ENCODE measurements at regions not wholly inside any gene's neighbourhood (a gene's known extent, or its start where the extent isn't known, plus 50 kb on each side); places are given as distances from the start of the nearest gene placed in this dataset.
"Not testable (repeated sequence)": the region's sequence is repeated elsewhere in the genome, so short reads cannot be mapped to it uniquely, and the experiment has no call there.

- DNase-seq (ENCODE audit: low read depth in 4 of 4, low spot score in 1 of 4), result no peak
Observed at GRCh38 chr21:22260274-22260673, 1262.1 kb downstream of the NCAM2 start.

- no peak for DNase-seq (ENCODE audit: low read depth in 4 of 4, low spot score in 1 of 4)
Observed at GRCh38 chr21:22263890-22264289, 1265.7 kb downstream of the NCAM2 start.

- no peak for DNase-seq (ENCODE audit: low read depth in 4 of 4, low spot score in 1 of 4)
Observed at GRCh38 chr21:22277341-22277740, 1279.1 kb downstream of the NCAM2 start.

GRCh38 chr21:22278366-22278765 lies 1280.2 kb downstream of the NCAM2 start:
- no peak for DNase-seq (ENCODE audit: low read depth in 4 of 4, low spot score in 1 of 4)

- no peak for DNase-seq (ENCODE audit: low read depth in 4 of 4, low spot score in 1 of 4)
Observed at GRCh38 chr21:22280851-22281250, 1282.6 kb downstream of the NCAM2 start.

- DNase-seq (ENCODE audit: low read depth in 4 of 4, low spot score in 1 of 4), result no peak
Observed at GRCh38 chr21:22288885-22289499, 1290.8 kb downstream of the NCAM2 start.

GRCh38 chr21:22292144-22292543 lies 1293.9 kb downstream of the NCAM2 start:
- no peak for DNase-seq (ENCODE audit: low read depth in 4 of 4, low spot score in 1 of 4)

GRCh38 chr21:22297575-22297974 lies 1299.4 kb downstream of the NCAM2 start:
- no peak for DNase-seq (ENCODE audit: low read depth in 4 of 4, low spot score in 1 of 4)

- DNase-seq (ENCODE audit: low read depth in 4 of 4, low spot score in 1 of 4), result no peak
Observed at GRCh38 chr21:22311741-22312462, 1313.7 kb downstream of the NCAM2 start.

- no peak for DNase-seq (ENCODE audit: low read depth in 4 of 4, low spot score in 1 of 4)
Observed at GRCh38 chr21:22314963-22315362, 1316.8 kb downstream of the NCAM2 start.

GRCh38 chr21:22319435-22319834 lies 1321.2 kb downstream of the NCAM2 start:
- no peak for DNase-seq (ENCODE audit: low read depth in 4 of 4, low spot score in 1 of 4)

- DNase-seq (ENCODE audit: low read depth in 4 of 4, low spot score in 1 of 4), result no peak
Observed at GRCh38 chr21:22342889-22343288, 1344.7 kb downstream of the NCAM2 start.

- DNase-seq (ENCODE audit: low read depth in 4 of 4, low spot score in 1 of 4), result no peak
Observed at GRCh38 chr21:22343303-22343702, 1345.1 kb downstream of the NCAM2 start.

GRCh38 chr21:22343721-22344120 lies 1345.5 kb downstream of the NCAM2 start:
- no peak for DNase-seq (ENCODE audit: low read depth in 4 of 4, low spot score in 1 of 4)

- no peak for DNase-seq (ENCODE audit: low read depth in 4 of 4, low spot score in 1 of 4)
Observed at GRCh38 chr21:22345624-22346023, 1347.4 kb downstream of the NCAM2 start.

GRCh38 chr21:22346576-22346975 lies 1348.4 kb downstream of the NCAM2 start:
- no peak for DNase-seq (ENCODE audit: low read depth in 4 of 4, low spot score in 1 of 4)

GRCh38 chr21:22351076-22351475 lies 1352.9 kb downstream of the NCAM2 start:
- DNase-seq (ENCODE audit: low read depth in 4 of 4, low spot score in 1 of 4), result no peak

- no peak for DNase-seq (ENCODE audit: low read depth in 4 of 4, low spot score in 1 of 4)
Observed at GRCh38 chr21:22352088-22352487, 1353.9 kb downstream of the NCAM2 start.

GRCh38 chr21:22355949-22356348 lies 1357.7 kb downstream of the NCAM2 start:
- DNase-seq (ENCODE audit: low read depth in 4 of 4, low spot score in 1 of 4), result no peak

- DNase-seq (ENCODE audit: low read depth in 4 of 4, low spot score in 1 of 4), result no peak
Observed at GRCh38 chr21:22356663-22357062, 1358.5 kb downstream of the NCAM2 start.

GRCh38 chr21:22359599-22359998 lies 1361.4 kb downstream of the NCAM2 start:
- not testable (repeated sequence) for DNase-seq (ENCODE audit: low read depth in 4 of 4, low spot score in 1 of 4)

GRCh38 chr21:22363504-22363903 lies 1365.3 kb downstream of the NCAM2 start:
- no peak for DNase-seq (ENCODE audit: low read depth in 4 of 4, low spot score in 1 of 4)

- no peak for DNase-seq (ENCODE audit: low read depth in 4 of 4, low spot score in 1 of 4)
Observed at GRCh38 chr21:22364163-22364562, 1366.0 kb downstream of the NCAM2 start.
